Upper lobe of left lung (tissue), 6 donors: ENCODE measurements at regions not wholly inside any gene's neighbourhood (a gene's known extent, or its start where the extent isn't known, plus 50 kb on each side); places are given as distances from the start of the nearest gene placed in this dataset.

Source experiments
- ATAC-seq, 2 donors: fragments of 200-7000 bp; cut with Tn5 transposase; one replicate each; pipeline ENCODE4 v1.9.1; 2022; ENCODE audit warnings: mild to moderate bottlenecking in 2 of 2, moderate library complexity in 2 of 2; ENCODE audit not compliant: low FRiP score in 2 of 2
- DNase-seq, 2 donors: peaks; one replicate each; pipeline ENCODE4 v3.0.0-alpha.2; 2019 to 2020
- H3K27ac ChIP-seq, 4 donors: fragments of 200-600 bp; sonication (generic); one replicate each; pipeline ENCODE4 v1.5.1; 2016 to 2019
- H3K27me3 ChIP-seq, 4 donors: fragments of 200-600 bp; sonication (generic); one replicate each; pipeline ENCODE4 v1.5.1; 2017 to 2019
- H3K36me3 ChIP-seq, 4 donors: fragments of 200-600 bp; sonication (generic); one replicate each; pipeline ENCODE4 v1.5.1; 2016 to 2019
- H3K4me1 ChIP-seq, 4 donors: fragments of 200-600 bp; sonication (generic); one replicate each; pipeline ENCODE4 v1.5.1; 2018 to 2019
- H3K4me3 ChIP-seq, 4 donors: fragments of 200-600 bp; sonication (generic); one replicate each; pipeline ENCODE4 v1.5.1; 2017 to 2019; ENCODE audit warnings: mild to moderate bottlenecking in 2 of 4, moderate library complexity in 1 of 4
- H3K9me3 ChIP-seq, 4 donors: fragments of 200-600 bp; sonication (generic); one replicate each; pipeline ENCODE4 v1.5.1; 2018 to 2019
- EP300 ChIP-seq, 4 donors: sonication (generic); formaldehyde crosslinking; IDR thresholded peaks; one replicate each; pipeline ENCODE4 v1.5.1; 2017; ENCODE audit warnings: antibody characterized with exemption in 4 of 4, control low read depth in 2 of 4
- POLR2A ChIP-seq, 4 donors: fragments of 450-650 bp; IDR thresholded peaks; one replicate each; pipeline ENCODE4 v1.5.1; 2016 to 2017; ENCODE audit warnings: antibody characterized with exemption in 4 of 4, mild to moderate bottlenecking in 2 of 4
- POLR2AphosphoS5 ChIP-seq, 2 donors: sonication (generic); formaldehyde crosslinking; IDR thresholded peaks; one replicate each; pipeline ENCODE4 v1.5.1; 2017; ENCODE audit warnings: antibody characterized with exemption in 2 of 2
- WGBS, 2 donors: methylation state at CpG; one replicate each; pipeline ENCODE4 v1.1.5; 2017 to 2018; 5-methylcytosine and 5-hydroxymethylcytosine counted together
- TF ChIP-seq, protein P1 (sequence below), 6 experiments: fragments of 450-650 bp in 4 of 6; fragments of 200-600 bp in 2 of 6; sonication (generic) in 2 of 6; IDR thresholded peaks; one replicate each; pipeline ENCODE4 v1.5.1; 2016 to 2019; ENCODE audit warnings: antibody characterized with exemption in 6 of 6
- donor health status: DM: no; HTN: no; CAD: no; lungs with moderate emphysema.
- donor health status: DM: no; HTN: yes; CAD: no; lungs with severe emphysema.

DNA sequence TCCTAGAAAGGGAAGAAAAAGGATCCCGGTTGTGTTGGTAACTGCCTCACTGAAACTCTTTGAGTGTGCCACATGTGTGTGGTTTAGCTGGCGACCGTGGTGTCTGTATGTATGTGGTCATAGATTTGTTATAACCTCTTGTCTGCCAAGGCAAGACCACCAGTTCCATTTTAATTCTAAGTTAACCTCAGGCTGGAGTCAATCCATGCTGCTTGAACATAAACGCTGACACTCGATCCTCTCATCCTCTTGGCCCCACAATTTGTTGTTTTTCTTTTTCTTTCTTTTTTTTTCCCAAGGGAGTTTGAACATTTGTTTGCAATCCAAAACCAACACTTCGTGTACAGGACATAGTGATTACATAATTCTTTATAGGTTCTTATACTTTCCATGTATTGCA is 318.9 kb upstream of the JAG1 start:
- DNase-seq (no peak), ATAC-seq (no peak)
- Histone ChIP-seq H3K4me1 (no peaks in the 10 kb centered on the region), H3K27ac (no peak overlapping the region), H3K27me3 (no peaks in the 10 kb centered on the region), H3K9me3 (no peaks in the 10 kb centered on the region), H3K36me3 (no peaks in the 10 kb centered on the region), H3K4me3 (no peak overlapping the region)
- TF ChIP-seq EP300 (IDR thresholded peaks at IDR 0.05) (no peak), POLR2AphosphoS5 (IDR thresholded peaks at IDR 0.05) (no peak), POLR2A (IDR thresholded peaks at IDR 0.05) (no peak)
- TF ChIP-seq, protein P1, sequence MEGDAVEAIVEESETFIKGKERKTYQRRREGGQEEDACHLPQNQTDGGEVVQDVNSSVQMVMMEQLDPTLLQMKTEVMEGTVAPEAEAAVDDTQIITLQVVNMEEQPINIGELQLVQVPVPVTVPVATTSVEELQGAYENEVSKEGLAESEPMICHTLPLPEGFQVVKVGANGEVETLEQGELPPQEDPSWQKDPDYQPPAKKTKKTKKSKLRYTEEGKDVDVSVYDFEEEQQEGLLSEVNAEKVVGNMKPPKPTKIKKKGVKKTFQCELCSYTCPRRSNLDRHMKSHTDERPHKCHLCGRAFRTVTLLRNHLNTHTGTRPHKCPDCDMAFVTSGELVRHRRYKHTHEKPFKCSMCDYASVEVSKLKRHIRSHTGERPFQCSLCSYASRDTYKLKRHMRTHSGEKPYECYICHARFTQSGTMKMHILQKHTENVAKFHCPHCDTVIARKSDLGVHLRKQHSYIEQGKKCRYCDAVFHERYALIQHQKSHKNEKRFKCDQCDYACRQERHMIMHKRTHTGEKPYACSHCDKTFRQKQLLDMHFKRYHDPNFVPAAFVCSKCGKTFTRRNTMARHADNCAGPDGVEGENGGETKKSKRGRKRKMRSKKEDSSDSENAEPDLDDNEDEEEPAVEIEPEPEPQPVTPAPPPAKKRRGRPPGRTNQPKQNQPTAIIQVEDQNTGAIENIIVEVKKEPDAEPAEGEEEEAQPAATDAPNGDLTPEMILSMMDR (IDR thresholded peaks at IDR 0.05) = no peak
- WGBS, 2 donors = 62 to 79% methylated on average over 6 of the region's 6 CpGs

DNA sequence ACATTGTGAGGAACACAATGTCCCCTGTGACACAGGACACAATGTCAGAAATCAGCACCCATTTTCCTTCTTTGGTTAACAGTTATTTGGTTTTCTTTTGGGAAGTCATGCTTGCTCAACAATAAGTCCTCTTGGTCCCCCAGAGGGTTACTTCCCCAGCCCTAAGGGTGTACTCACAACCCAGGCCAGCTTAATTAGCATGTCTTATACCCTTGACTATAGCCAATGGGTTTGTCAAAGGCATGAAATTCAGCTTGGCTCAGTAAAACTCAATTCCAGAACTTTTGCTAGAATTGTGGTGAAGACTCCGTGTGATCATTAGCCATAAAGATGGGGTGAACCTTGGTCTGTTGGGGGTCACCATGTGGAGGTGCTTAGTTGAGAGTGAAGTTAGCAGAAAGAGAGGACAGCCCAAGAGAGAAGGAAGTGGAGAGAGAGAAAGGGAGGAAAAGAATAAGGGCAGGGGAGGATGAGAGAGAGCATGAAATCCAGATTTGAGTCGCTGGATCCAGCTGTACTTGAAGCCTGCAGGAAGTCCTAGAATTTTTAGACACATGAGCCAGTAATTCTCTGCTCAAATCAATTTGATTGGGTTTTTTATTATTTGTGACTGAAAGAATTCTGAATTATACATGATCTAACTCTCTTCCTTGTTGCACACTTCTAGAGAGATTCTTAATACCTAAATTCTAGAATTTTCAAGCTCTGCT is 321.3 kb upstream of the JAG1 start:
- Histone ChIP-seq H3K9me3 (no peaks in the 10 kb centered on the region), H3K27me3 (no peaks in the 10 kb centered on the region), H3K27ac (no peak overlapping the region), H3K4me1 (no peaks in the 10 kb centered on the region), H3K4me3 (no peak overlapping the region), H3K36me3 (no peaks in the 10 kb centered on the region)
- no peak for TF ChIP-seq POLR2AphosphoS5 (IDR thresholded peaks at IDR 0.05)
- TF ChIP-seq, protein P1 (IDR thresholded peaks at IDR 0.05) = no peak
- no peak for TF ChIP-seq POLR2A (IDR thresholded peaks at IDR 0.05)
- no peak for TF ChIP-seq EP300 (IDR thresholded peaks at IDR 0.05)
- no peak for DNase-seq
- WGBS, 2 donors = 92 to 96% methylated on average over 2 of the region's 2 CpGs
- ATAC-seq = no peak

GRCh38 chr20:10998476-10998875 is 324.7 kb upstream of the JAG1 start:
- H3K27ac ChIP-seq = no peak overlapping the region
- no peak for ATAC-seq
- H3K4me1 ChIP-seq = peaks cover 0 to 5% (median 0%) of the 10 kb centered on the region in 4 donors
- no peak for TF ChIP-seq EP300 (IDR thresholded peaks at IDR 0.05)
- TF ChIP-seq, protein P1 (IDR thresholded peaks at IDR 0.05) = no peak
- no peak for TF ChIP-seq POLR2AphosphoS5 (IDR thresholded peaks at IDR 0.05)
- TF ChIP-seq POLR2A (IDR thresholded peaks at IDR 0.05) = no peak
- no peaks in the 10 kb centered on the region for H3K27me3 ChIP-seq
- H3K36me3 ChIP-seq = no peaks in the 10 kb centered on the region
- no peak for DNase-seq
- H3K9me3 ChIP-seq = no peaks in the 10 kb centered on the region
- no peak overlapping the region for H3K4me3 ChIP-seq
- whole genome bisulfite sequencing, 2 donors = 91 to 94% methylated on average over 4 of the region's 4 CpGs

DNA sequence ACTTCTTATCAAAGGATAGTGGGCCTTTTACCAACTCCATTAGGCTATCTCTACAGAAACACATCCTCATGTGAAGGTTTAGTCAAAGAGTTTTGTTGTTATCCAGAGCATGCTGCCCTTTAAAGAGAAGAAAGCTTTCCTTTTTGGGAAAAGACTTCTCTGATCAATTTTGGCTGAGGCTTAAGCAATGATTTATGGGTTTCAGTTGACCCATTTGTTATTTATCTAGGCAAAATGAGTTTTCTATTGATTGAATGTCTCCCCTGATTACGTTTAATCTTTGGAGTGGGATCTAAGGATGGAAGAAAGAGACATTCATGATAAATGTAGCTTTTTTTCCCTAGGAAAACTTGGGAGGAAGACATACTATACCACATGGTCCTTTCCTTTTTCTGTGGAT is 326.6 kb upstream of the JAG1 start:
- TF ChIP-seq POLR2A (IDR thresholded peaks at IDR 0.05) (no peak), EP300 (IDR thresholded peaks at IDR 0.05) (no peak)
- TF ChIP-seq, protein P1 (IDR thresholded peaks at IDR 0.05) = no peak
- Histone ChIP-seq H3K9me3 (no peaks in the 10 kb centered on the region), H3K4me3 (no peak overlapping the region), H3K36me3 (no peaks in the 10 kb centered on the region), H3K4me1 (peaks cover 0 to 5% (median 0%) of the 10 kb centered on the region in 4 donors), H3K27me3 (no peaks in the 10 kb centered on the region), H3K27ac (no peak overlapping the region)
- 69 to 83% methylated on average over 1 of the region's 1 CpG for WGBS, 2 donors
- no peak for ATAC-seq
- no peak for DNase-seq

- H3K27me3 ChIP-seq = no peaks in the 10 kb centered on the region
- no peak for DNase-seq
- no peak overlapping the region for H3K27ac ChIP-seq
- no peak for TF ChIP-seq EP300 (IDR thresholded peaks at IDR 0.05)
- TF ChIP-seq POLR2A (IDR thresholded peaks at IDR 0.05) = no peak
- TF ChIP-seq, protein P1 (IDR thresholded peaks at IDR 0.05) = no peak
- TF ChIP-seq POLR2AphosphoS5 (IDR thresholded peaks at IDR 0.05) = no peak
- no peaks in the 10 kb centered on the region for H3K9me3 ChIP-seq
- H3K4me1 ChIP-seq = peaks cover 0 to 5% (median 0%) of the 10 kb centered on the region in 4 donors
- no peaks in the 10 kb centered on the region for H3K36me3 ChIP-seq
- WGBS, 2 donors = 69 to 70% methylated on average over 4 of the region's 4 CpGs
- ATAC-seq = no peak
- H3K4me3 ChIP-seq = no peak overlapping the region
Observed at GRCh38 chr20:11001302-11001701, 327.5 kb upstream of the JAG1 start.
